ENCODE measurements at regions not wholly inside any gene's neighbourhood (a gene's known extent, or its start where the extent isn't known, plus 50 kb on each side); places are given as distances from the start of the nearest gene placed in this dataset.

- Histone ChIP-seq H3K36me3 (no peaks in the 10 kb centered on the region), H3K4me3 (no peak overlapping the region), H3K9me3 (no peaks in the 10 kb centered on the region), H3K27me3 (no peaks in the 10 kb centered on the region), H3K27ac (no peak overlapping the region), H3K4me1 (no peaks in the 10 kb centered on the region)
- TF ChIP-seq CTCF (IDR thresholded peaks at IDR 0.05) (no peak), POLR2A (IDR thresholded peaks at IDR 0.05) (no peak)
- DNase-seq: no peak
- intact Hi-C loops (cut with DNase I; ENCODE audit: low total_unique reads): no loop called here
Measured at GRCh38 chr11:42337786-42338455, 878.5 kb upstream of the LRRC4C start.

- H3K27ac ChIP-seq: no peak overlapping the region
- intact Hi-C loops (cut with DNase I; ENCODE audit: low total_unique reads): no loop called here
- no peak overlapping the region for H3K4me3 ChIP-seq
- H3K27me3 ChIP-seq: no peaks in the 10 kb centered on the region
- TF ChIP-seq CTCF (IDR thresholded peaks at IDR 0.05) (no peak), POLR2A (IDR thresholded peaks at IDR 0.05) (no peak)
- H3K9me3 ChIP-seq: no peaks in the 10 kb centered on the region
- DNase-seq: no peak
- H3K36me3 ChIP-seq: no peaks in the 10 kb centered on the region
- no peaks in the 10 kb centered on the region for H3K4me1 ChIP-seq
Measured at GRCh38 chr11:42344204-42344792, 884.8 kb upstream of the LRRC4C start.

- H3K4me1 ChIP-seq: no peaks in the 10 kb centered on the region
- no peak for TF ChIP-seq CTCF (IDR thresholded peaks at IDR 0.05)
- TF ChIP-seq POLR2A (IDR thresholded peaks at IDR 0.05): no peak
- no peak overlapping the region for H3K4me3 ChIP-seq
- H3K9me3 ChIP-seq: no peaks in the 10 kb centered on the region
- H3K27ac ChIP-seq: no peak overlapping the region
- no peaks in the 10 kb centered on the region for H3K36me3 ChIP-seq
- intact Hi-C loops (cut with DNase I; ENCODE audit: low total_unique reads): no loop called here
- DNase-seq: no peak
- no peaks in the 10 kb centered on the region for H3K27me3 ChIP-seq
Measured at GRCh38 chr11:42345933-42346332, 886.5 kb upstream of the LRRC4C start.

GRCh38 chr11:42363701-42364100 is 904.2 kb upstream of the LRRC4C start:
- no peaks in the 10 kb centered on the region for H3K4me1 ChIP-seq
- no peak for TF ChIP-seq CTCF (IDR thresholded peaks at IDR 0.05)
- intact Hi-C loops (cut with DNase I; ENCODE audit: low total_unique reads): no loop called here
- H3K36me3 ChIP-seq: no peaks in the 10 kb centered on the region
- H3K27ac ChIP-seq: no peak overlapping the region
- H3K4me3 ChIP-seq: no peak overlapping the region
- H3K9me3 ChIP-seq: no peaks in the 10 kb centered on the region
- no peaks in the 10 kb centered on the region for H3K27me3 ChIP-seq
- DNase-seq: no peak

- no peak overlapping the region for H3K4me3 ChIP-seq
- no peak overlapping the region for H3K27ac ChIP-seq
- TF ChIP-seq CTCF (IDR thresholded peaks at IDR 0.05) (no peak), POLR2A (IDR thresholded peaks at IDR 0.05) (no peak)
- intact Hi-C loops (cut with DNase I; ENCODE audit: low total_unique reads): no loop called here
- no peaks in the 10 kb centered on the region for H3K4me1 ChIP-seq
- H3K36me3 ChIP-seq: no peaks in the 10 kb centered on the region
- no peak for DNase-seq
- no peaks in the 10 kb centered on the region for H3K27me3 ChIP-seq
- no peaks in the 10 kb centered on the region for H3K9me3 ChIP-seq
Measured at GRCh38 chr11:42390116-42390515, 921.7 kb upstream of the API5 start.

Data from uterus (tissue), 3 donors.